Karpas-422 (cell line): ENCODE measurements at regions not wholly inside any gene's neighbourhood (a gene's known extent, or its start where the extent isn't known, plus 50 kb on each side); places are given as distances from the start of the nearest gene placed in this dataset.

ENCODE experiments used
- DNase-seq: peaks from one replicate; pipeline ENCODE4 v3.0.0-alpha.2; 2015
- H2AFZ ChIP-seq: fragments of 200-600 bp; sonication (generic); 2 replicates; pipeline ENCODE4 v1.6.1; 2014; ENCODE audit warnings: antibody characterized with exemption, low read length, mixed read lengths
- H3K27ac ChIP-seq: fragments of 200-600 bp; sonication (generic); 2 replicates; pipeline ENCODE4 v1.5.1; 2014; ENCODE audit warnings: mild to moderate bottlenecking, low read length, moderate library complexity
- H3K27me3 ChIP-seq: fragments of 200-600 bp; sonication (generic); 2 replicates; pipeline ENCODE4 v1.6.1; 2014; ENCODE audit warnings: low read length, mixed read lengths
- H3K36me3 ChIP-seq: fragments of 200-600 bp; sonication (generic); 2 replicates; pipeline ENCODE4 v1.6.1; 2014; ENCODE audit warnings: low read length, mixed read lengths; ENCODE audit not compliant: insufficient read depth
- H3K4me1 ChIP-seq: fragments of 200-600 bp; sonication (generic); 2 replicates; pipeline ENCODE4 v1.6.1; 2014; ENCODE audit warnings: mild to moderate bottlenecking, low read length, mixed read lengths
- H3K4me2 ChIP-seq: fragments of 200-600 bp; sonication (generic); 2 replicates; pipeline ENCODE4 v1.6.1; 2014; ENCODE audit warnings: low read length, low read depth, mild to moderate bottlenecking; ENCODE audit not compliant: poor library complexity, severe bottlenecking
- H3K4me3 ChIP-seq: fragments of 200-600 bp; sonication (generic); 2 replicates; pipeline ENCODE4 v1.5.1; 2014; ENCODE audit warnings: mild to moderate bottlenecking, antibody characterized with exemption, low read length, mixed read lengths
- H3K79me2 ChIP-seq: fragments of 200-600 bp; sonication (generic); 2 replicates; pipeline ENCODE4 v1.6.1; 2014; ENCODE audit warnings: mild to moderate bottlenecking, low read length, mixed read lengths
- H3K9ac ChIP-seq: fragments of 200-600 bp; sonication (generic); 2 replicates; pipeline ENCODE4 v1.6.0; 2014; ENCODE audit warnings: low read length
- H3K9me2 ChIP-seq: fragments of 200-600 bp; sonication (generic), shearing (Covaris generic); replicated peaks from 2 replicates; pipeline ENCODE4 v1.6.0; 2014; ENCODE audit warnings: mild to moderate bottlenecking, low read length, moderate library complexity; ENCODE audit not compliant: insufficient read depth
- H3K9me3 ChIP-seq: fragments of 300-700, 200-600 bp; sonication (generic); 2 replicates; pipeline ENCODE4 v1.6.1; 2014; ENCODE audit warnings: low read length, mixed read lengths
- H4K20me1 ChIP-seq: fragments of 200-600 bp; sonication (generic); 2 replicates; pipeline ENCODE4 v1.6.1; 2014; ENCODE audit warnings: mild to moderate bottlenecking, antibody characterized with exemption, low read length, low read depth; ENCODE audit not compliant: insufficient read depth

- H3K9me2 ChIP-seq: no peaks in the 10 kb centered on the region
- no peaks in the 10 kb centered on the region for H3K79me2 ChIP-seq
- H3K4me3 ChIP-seq: no peak overlapping the region
- no peaks in the 10 kb centered on the region for H3K27me3 ChIP-seq
- no peak overlapping the region for H2AFZ ChIP-seq
- no peaks in the 10 kb centered on the region for H3K36me3 ChIP-seq
- DNase-seq: no peak
- H3K4me2 ChIP-seq: no peak overlapping the region
- no peak overlapping the region for H3K27ac ChIP-seq
- H3K4me1 ChIP-seq: no peaks in the 10 kb centered on the region
- H4K20me1 ChIP-seq: no peaks in the 10 kb centered on the region
- no peak overlapping the region for H3K9ac ChIP-seq
- no peaks in the 10 kb centered on the region for H3K9me3 ChIP-seq
Observed at GRCh38 chr4:100834616-100835015, 316.8 kb upstream of the EMCN start.

- Histone ChIP-seq H2AFZ (no peak overlapping the region), H3K27me3 (no peaks in the 10 kb centered on the region), H3K4me2 (no peak overlapping the region), H3K27ac (no peak overlapping the region), H3K9me3 (no peaks in the 10 kb centered on the region), H4K20me1 (no peaks in the 10 kb centered on the region), H3K79me2 (no peaks in the 10 kb centered on the region), H3K9ac (no peak overlapping the region), H3K9me2 (no peaks in the 10 kb centered on the region), H3K4me3 (no peak overlapping the region), H3K4me1 (no peaks in the 10 kb centered on the region), H3K36me3 (no peaks in the 10 kb centered on the region)
- DNase-seq: no peak
Observed at GRCh38 chr4:100833906-100834305, 316.1 kb upstream of the EMCN start.

DNA sequence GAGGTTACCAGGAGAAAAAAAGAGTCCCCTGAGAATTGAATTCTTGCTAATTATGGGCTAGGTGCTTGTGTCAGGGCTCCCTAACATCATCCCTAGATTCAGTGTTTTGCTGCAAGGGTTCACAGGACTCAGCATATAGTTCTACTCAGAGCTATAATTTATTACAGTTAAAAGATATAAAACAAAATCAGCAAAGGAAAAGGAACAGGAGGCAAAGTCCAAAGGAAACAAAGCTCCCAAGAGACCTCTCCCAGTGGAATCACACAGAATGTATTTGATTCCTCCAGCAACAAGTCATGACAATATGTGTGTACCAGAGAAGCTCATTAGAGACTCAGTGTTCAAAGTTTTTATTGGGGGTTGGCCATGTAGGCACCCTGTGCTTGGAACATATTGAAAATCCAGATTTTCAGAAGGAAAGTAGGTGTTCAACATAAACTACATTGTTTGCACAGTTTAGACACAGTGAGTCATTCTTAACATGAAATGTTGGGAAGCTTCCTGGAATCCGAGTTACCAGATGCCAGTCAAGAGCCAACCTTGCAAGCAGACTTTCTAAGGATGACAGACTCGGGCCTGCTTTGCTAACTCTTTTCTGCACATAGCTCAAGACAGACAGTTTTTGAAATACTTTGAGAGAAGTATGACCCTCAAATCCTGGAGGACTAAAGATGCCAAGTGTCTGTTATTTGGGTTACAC, 311.3 kb upstream of the EMCN start:
- Histone ChIP-seq H2AFZ (no peak overlapping the region), H3K4me1 (no peaks in the 10 kb centered on the region), H3K79me2 (no peaks in the 10 kb centered on the region), H3K4me3 (no peak overlapping the region), H3K27me3 (no peaks in the 10 kb centered on the region), H3K36me3 (no peaks in the 10 kb centered on the region), H3K9ac (no peak overlapping the region), H3K27ac (no peak overlapping the region), H3K9me3 (no peaks in the 10 kb centered on the region), H4K20me1 (no peaks in the 10 kb centered on the region), H3K9me2 (no peaks in the 10 kb centered on the region), H3K4me2 (no peak overlapping the region)
- no peak for DNase-seq

DNA sequence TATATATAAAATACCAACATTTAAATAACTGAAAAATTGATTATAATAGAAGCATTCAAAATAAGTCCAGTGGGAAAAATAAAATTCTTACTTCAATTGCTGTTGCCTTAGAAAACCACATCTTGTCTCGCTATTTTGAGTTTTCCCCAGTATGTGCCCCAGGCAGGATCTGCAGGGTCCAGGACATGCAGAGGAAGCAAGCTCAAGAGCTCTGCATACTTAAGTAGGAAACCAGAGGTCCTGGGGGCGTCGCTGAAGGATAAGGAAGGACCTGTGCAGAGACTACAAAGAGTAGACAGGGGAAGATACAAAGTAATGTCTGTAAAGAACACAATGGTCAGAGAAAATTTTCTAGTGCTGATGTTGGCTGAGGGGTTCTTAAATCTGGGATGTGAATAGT, 310.5 kb upstream of the EMCN start:
- no peaks in the 10 kb centered on the region for H3K9me2 ChIP-seq
- H3K4me1 ChIP-seq: no peaks in the 10 kb centered on the region
- no peaks in the 10 kb centered on the region for H3K27me3 ChIP-seq
- no peak overlapping the region for H3K27ac ChIP-seq
- H3K79me2 ChIP-seq: no peaks in the 10 kb centered on the region
- no peaks in the 10 kb centered on the region for H3K9me3 ChIP-seq
- no peak overlapping the region for H2AFZ ChIP-seq
- H4K20me1 ChIP-seq: no peaks in the 10 kb centered on the region
- H3K9ac ChIP-seq: no peak overlapping the region
- no peak for DNase-seq
- H3K4me2 ChIP-seq: no peak overlapping the region
- no peak overlapping the region for H3K4me3 ChIP-seq
- no peaks in the 10 kb centered on the region for H3K36me3 ChIP-seq

- Histone ChIP-seq H2AFZ (no peak overlapping the region), H3K27ac (no peak overlapping the region), H3K9ac (no peak overlapping the region), H3K4me3 (no peak overlapping the region), H3K4me1 (no peaks in the 10 kb centered on the region), H4K20me1 (no peaks in the 10 kb centered on the region), H3K9me2 (no peaks in the 10 kb centered on the region), H3K79me2 (no peaks in the 10 kb centered on the region), H3K4me2 (no peak overlapping the region), H3K36me3 (no peaks in the 10 kb centered on the region), H3K27me3 (no peaks in the 10 kb centered on the region), H3K9me3 (no peaks in the 10 kb centered on the region)
- no peak for DNase-seq
Observed at GRCh38 chr4:100827756-100828155, 309.9 kb upstream of the EMCN start.

DNA sequence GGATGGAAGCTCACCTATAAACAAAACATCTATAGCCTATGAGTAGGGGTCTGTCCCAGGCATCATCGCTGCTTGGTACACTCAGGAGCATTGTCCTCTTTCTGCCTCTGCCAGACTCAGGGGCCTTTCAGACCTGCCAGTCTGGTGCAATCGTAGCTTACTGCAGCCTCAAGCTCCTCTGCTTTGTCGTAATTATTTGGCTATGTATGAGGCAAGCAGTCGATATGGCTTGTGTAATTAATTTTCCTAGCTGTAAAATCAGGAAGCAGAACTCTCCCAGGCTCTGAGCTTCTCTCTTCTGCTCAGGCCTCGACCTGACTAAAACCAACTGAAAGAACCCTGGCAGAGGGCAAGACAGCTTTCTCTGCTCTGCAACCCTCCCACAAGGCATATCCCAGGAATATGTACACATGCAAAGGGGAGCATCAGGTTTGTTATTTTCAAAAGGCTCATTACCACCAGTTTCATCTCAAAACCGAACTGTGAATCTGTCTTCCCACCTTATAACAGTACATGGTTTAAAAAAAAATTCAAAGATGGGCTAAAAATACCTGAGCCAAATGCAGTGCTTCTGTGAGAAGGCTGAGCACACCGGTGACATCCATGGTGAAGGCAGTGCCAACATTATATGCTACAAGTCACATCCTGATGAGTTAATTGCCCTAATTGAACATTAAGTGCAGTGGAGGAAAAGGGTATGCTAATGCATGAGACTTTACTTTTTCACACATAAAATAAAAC, 309.2 kb upstream of the EMCN start:
- no peak for DNase-seq
- Histone ChIP-seq H3K27me3 (no peaks in the 10 kb centered on the region), H3K79me2 (no peaks in the 10 kb centered on the region), H3K27ac (no peak overlapping the region), H3K4me2 (no peak overlapping the region), H3K36me3 (no peaks in the 10 kb centered on the region), H3K9me3 (no peaks in the 10 kb centered on the region), H3K4me3 (no peak overlapping the region), H3K9me2 (no peaks in the 10 kb centered on the region), H4K20me1 (no peaks in the 10 kb centered on the region), H3K9ac (no peak overlapping the region), H3K4me1 (no peaks in the 10 kb centered on the region), H2AFZ (no peak overlapping the region)

DNA sequence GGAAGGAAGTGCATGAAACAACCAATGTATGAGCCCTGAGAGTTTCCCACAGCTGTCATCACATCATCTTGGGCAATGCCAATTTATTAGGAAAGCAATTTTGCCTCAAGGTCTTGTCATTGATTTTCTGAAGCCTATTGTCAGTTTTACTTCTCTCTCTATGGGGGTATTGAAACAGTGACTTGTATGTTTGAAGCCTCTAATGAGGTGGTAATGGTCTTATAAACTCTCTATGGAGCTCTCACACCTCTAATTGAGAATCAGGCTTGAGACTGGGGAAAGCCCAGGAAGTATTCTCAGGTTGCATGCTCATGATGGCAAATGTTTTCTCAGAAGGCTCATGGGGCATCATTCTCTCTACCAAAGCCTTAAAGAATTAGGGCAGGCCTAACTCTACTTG, 308.2 kb upstream of the EMCN start:
- no peak overlapping the region for H2AFZ ChIP-seq
- DNase-seq: no peak
- H3K9me2 ChIP-seq: no peaks in the 10 kb centered on the region

GRCh38 chr4:100823993-100824323, 306.1 kb upstream of the EMCN start:
- no peaks in the 10 kb centered on the region for H3K36me3 ChIP-seq
- H3K27ac ChIP-seq: no peak overlapping the region
- H2AFZ ChIP-seq: no peak overlapping the region
- no peaks in the 10 kb centered on the region for H3K9me3 ChIP-seq
- no peak overlapping the region for H3K4me2 ChIP-seq
- DNase-seq: no peak
- no peak overlapping the region for H3K4me3 ChIP-seq
- no peaks in the 10 kb centered on the region for H3K9me2 ChIP-seq
- H3K27me3 ChIP-seq: no peaks in the 10 kb centered on the region
- H3K9ac ChIP-seq: no peak overlapping the region
- no peaks in the 10 kb centered on the region for H3K4me1 ChIP-seq
- H3K79me2 ChIP-seq: no peaks in the 10 kb centered on the region
- H4K20me1 ChIP-seq: no peaks in the 10 kb centered on the region

More for the DNA sequence above, 308.2 kb upstream of the EMCN start:
- Histone ChIP-seq H3K4me1 (no peaks in the 10 kb centered on the region), H3K79me2 (no peaks in the 10 kb centered on the region), H3K4me2 (no peak overlapping the region), H3K9me3 (no peaks in the 10 kb centered on the region), H3K27me3 (no peaks in the 10 kb centered on the region), H4K20me1 (no peaks in the 10 kb centered on the region), H3K27ac (no peak overlapping the region), H3K36me3 (no peaks in the 10 kb centered on the region), H3K4me3 (no peak overlapping the region), H3K9ac (no peak overlapping the region)
